Stomach smooth muscle (tissue), 2 donors: ENCODE measurements at regions not wholly inside any gene's neighbourhood (a gene's known extent, or its start where the extent isn't known, plus 50 kb on each side); places are given as distances from the start of the nearest gene placed in this dataset.

Experiments
- H3K27ac ChIP-seq: one replicate; pipeline ENCODE4 v1.7.0; 2013; ENCODE audit warnings: mild to moderate bottlenecking, low read length, inconsistent platforms
- H3K27me3 ChIP-seq, 2 donors: one replicate each; pipeline ENCODE4 v1.7.0; 2013; ENCODE audit warnings: low read length in 2 of 2; ENCODE audit not compliant: insufficient read depth in 2 of 2, control insufficient read depth in 1 of 2
- H3K36me3 ChIP-seq, 2 donors: one replicate each; pipeline ENCODE4 v1.7.0; 2013; ENCODE audit warnings: low read length in 2 of 2; ENCODE audit not compliant: control insufficient read depth in 2 of 2, insufficient read depth in 2 of 2
- H3K4me1 ChIP-seq: one replicate; pipeline ENCODE4 v1.7.0; 2013; ENCODE audit warnings: low read length; ENCODE audit not compliant: control insufficient read depth, insufficient read depth
- H3K4me3 ChIP-seq, 2 donors: one replicate each; pipeline ENCODE4 v1.7.0; 2013; ENCODE audit warnings: low read length in 2 of 2
- H3K9ac ChIP-seq, 2 donors: one replicate each; pipeline ENCODE4 v1.7.0; 2013; ENCODE audit warnings: low read length in 2 of 2, mild to moderate bottlenecking in 1 of 2
- H3K9me3 ChIP-seq, 2 donors: one replicate each; pipeline ENCODE4 v1.7.0; 2013; ENCODE audit warnings: low read length in 2 of 2; ENCODE audit not compliant: control insufficient read depth in 2 of 2
- donor health status: healthy.
- donor health status: Pancreatic carcinoma.

- Histone ChIP-seq H3K27ac (no peak overlapping the region), H3K36me3 (no peaks in the 10 kb centered on the region), H3K9me3 (peaks cover 0 to 6% of the 10 kb centered on the region in 2 donors), H3K9ac (no peak overlapping the region), H3K4me3 (no peak overlapping the region), H3K4me1 (no peaks in the 10 kb centered on the region), H3K27me3 (no peaks in the 10 kb centered on the region)
Observed at GRCh38 chr7:142365410-142365842, 107.6 kb upstream of the PRSS58 start.

GRCh38 chr7:142364551-142364950 lies 106.7 kb upstream of the PRSS58 start:
- no peak overlapping the region for H3K27ac ChIP-seq

GRCh38 chr7:142362349-142362748 lies 104.5 kb upstream of the PRSS58 start:
- Histone ChIP-seq H3K4me3 (no peak overlapping the region), H3K36me3 (no peaks in the 10 kb centered on the region), H3K27me3 (no peaks in the 10 kb centered on the region), H3K4me1 (no peaks in the 10 kb centered on the region), H3K27ac (no peak overlapping the region), H3K9me3 (no peaks in the 10 kb centered on the region), H3K9ac (no peak overlapping the region)

More at GRCh38 chr7:142364551-142364950, 106.7 kb upstream of the PRSS58 start:
- Histone ChIP-seq H3K9me3 (peaks cover 0 to 6% of the 10 kb centered on the region in 2 donors), H3K4me1 (no peaks in the 10 kb centered on the region), H3K4me3 (no peak overlapping the region), H3K27me3 (no peaks in the 10 kb centered on the region), H3K9ac (no peak overlapping the region), H3K36me3 (no peaks in the 10 kb centered on the region)

- no peak overlapping the region for H3K27ac ChIP-seq
- H3K4me1 ChIP-seq = no peaks in the 10 kb centered on the region
Observed at GRCh38 chr7:142359694-142360279, 101.9 kb upstream of the PRSS58 start.

GRCh38 chr7:142357953-142358520 lies 100.2 kb upstream of the PRSS58 start:
- H3K27me3 ChIP-seq = no peaks in the 10 kb centered on the region
- H3K9ac ChIP-seq = no peak overlapping the region
- H3K4me1 ChIP-seq = no peaks in the 10 kb centered on the region
- H3K36me3 ChIP-seq = no peaks in the 10 kb centered on the region
- H3K9me3 ChIP-seq = no peaks in the 10 kb centered on the region
- no peak overlapping the region for H3K27ac ChIP-seq
- H3K4me3 ChIP-seq = no peak overlapping the region

More at GRCh38 chr7:142359694-142360279, 101.9 kb upstream of the PRSS58 start:
- no peaks in the 10 kb centered on the region for H3K9me3 ChIP-seq
- no peaks in the 10 kb centered on the region for H3K27me3 ChIP-seq
- H3K36me3 ChIP-seq = no peaks in the 10 kb centered on the region
- no peak overlapping the region for H3K9ac ChIP-seq
- H3K4me3 ChIP-seq = no peak overlapping the region

DNA sequence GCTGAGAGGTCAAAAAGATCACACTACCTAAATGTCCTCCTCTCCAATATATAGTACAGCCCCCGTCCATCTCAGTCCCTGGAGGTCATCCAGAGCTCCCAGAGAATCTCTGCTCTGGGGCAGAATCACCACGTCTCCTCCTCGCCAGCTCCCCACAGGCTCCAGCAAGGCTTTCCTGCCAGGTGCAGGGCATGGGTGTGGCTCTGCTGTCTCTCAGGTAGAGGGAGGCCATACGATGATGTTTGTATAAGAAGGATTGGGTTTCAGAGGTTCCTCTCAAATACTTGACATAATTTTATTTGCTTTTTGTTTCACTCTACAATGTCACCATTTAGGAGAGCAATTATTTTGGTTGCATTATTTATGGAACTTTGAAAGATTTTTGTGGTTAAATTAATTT lies 98.3 kb upstream of the PRSS58 start:
- H3K27me3 ChIP-seq = no peaks in the 10 kb centered on the region
- H3K4me1 ChIP-seq = no peaks in the 10 kb centered on the region
- H3K36me3 ChIP-seq = no peaks in the 10 kb centered on the region
- no peaks in the 10 kb centered on the region for H3K9me3 ChIP-seq
- H3K4me3 ChIP-seq = no peak overlapping the region
- no peak overlapping the region for H3K27ac ChIP-seq
- no peak overlapping the region for H3K9ac ChIP-seq

DNA sequence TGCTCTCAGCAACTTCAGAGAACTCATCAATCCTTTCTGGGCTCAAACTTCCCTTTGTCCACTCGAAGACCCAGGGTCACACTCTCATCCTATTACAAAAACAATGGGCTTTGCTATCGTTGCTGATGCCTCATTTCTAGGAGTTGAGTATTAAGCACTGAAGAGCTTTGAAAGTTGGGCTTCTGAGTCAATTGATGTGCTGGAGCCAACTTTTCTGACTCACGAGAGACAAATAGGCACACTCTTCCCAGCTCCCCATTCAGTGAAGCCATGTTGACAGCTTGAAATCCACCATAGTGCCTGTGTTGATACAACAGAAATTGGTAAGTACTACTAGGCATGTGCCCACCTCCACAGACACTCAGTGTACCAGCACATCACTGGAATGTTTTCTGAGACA lies 97.5 kb upstream of the PRSS58 start:
- Histone ChIP-seq H3K9me3 (no peaks in the 10 kb centered on the region), H3K4me1 (no peaks in the 10 kb centered on the region), H3K4me3 (no peak overlapping the region), H3K36me3 (no peaks in the 10 kb centered on the region), H3K27me3 (peaks cover 0 to 3% of the 10 kb centered on the region in 2 donors), H3K27ac (no peak overlapping the region), H3K9ac (no peak overlapping the region)

DNA sequence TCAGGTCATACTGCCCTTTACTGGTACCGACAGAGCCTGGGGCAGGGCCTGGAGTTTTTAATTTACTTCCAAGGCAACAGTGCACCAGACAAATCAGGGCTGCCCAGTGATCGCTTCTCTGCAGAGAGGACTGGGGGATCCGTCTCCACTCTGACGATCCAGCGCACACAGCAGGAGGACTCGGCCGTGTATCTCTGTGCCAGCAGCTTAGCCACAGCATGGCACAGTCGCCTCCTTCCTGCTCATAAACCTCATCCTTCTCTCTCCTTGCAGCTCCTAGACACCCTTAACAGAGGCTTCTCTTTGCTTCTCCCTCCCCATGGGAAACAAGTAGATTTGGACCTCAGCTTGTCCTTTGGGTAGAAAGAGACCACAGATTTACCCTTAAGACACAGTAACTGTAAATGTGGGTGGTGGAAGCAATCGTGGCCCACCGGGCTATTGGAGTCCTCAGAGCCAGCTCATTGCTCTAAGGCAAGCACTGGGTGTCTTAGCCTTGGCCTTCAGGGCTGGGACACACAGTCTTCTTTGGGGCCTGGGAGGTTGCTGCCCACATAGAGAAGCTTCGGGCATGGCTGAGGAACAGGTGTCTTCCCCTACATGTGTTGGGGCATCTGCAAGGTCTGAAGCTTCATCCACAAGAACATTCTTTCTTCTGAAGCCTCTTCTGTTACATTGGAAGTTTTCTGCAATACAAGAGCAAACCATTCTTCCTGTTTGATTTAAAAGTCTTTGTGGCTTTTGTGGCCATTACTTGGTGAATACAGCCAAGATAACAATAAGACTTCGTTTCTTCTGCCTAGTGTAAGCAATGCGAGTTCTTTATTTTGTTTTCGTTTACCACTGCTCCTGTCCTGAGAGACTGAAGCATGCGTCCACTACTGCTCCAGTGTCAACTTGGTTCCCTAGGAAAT lies 95.5 kb upstream of the PRSS58 start:
- H3K4me3 ChIP-seq = no peak overlapping the region
- no peaks in the 10 kb centered on the region for H3K36me3 ChIP-seq
- H3K27me3 ChIP-seq = peaks cover 0 to 16% of the 10 kb centered on the region in 2 donors
- no peak overlapping the region for H3K9ac ChIP-seq
- H3K9me3 ChIP-seq = no peaks in the 10 kb centered on the region
- H3K27ac ChIP-seq = no peak overlapping the region
- H3K4me1 ChIP-seq = no peaks in the 10 kb centered on the region

- Histone ChIP-seq H3K4me1 (no peaks in the 10 kb centered on the region), H3K36me3 (no peaks in the 10 kb centered on the region), H3K27me3 (peaks cover 0 to 16% of the 10 kb centered on the region in 2 donors), H3K27ac (no peak overlapping the region), H3K9me3 (peaks cover 0 to 2% of the 10 kb centered on the region in 2 donors), H3K4me3 (no peak overlapping the region), H3K9ac (no peak overlapping the region)
Observed at GRCh38 chr7:142352543-142352942, 94.7 kb upstream of the PRSS58 start.

GRCh38 chr7:142351145-142351544 lies 93.3 kb upstream of the PRSS58 start:
- H3K27me3 ChIP-seq = peaks cover 0 to 19% of the 10 kb centered on the region in 2 donors
- H3K36me3 ChIP-seq = no peaks in the 10 kb centered on the region
- H3K9me3 ChIP-seq = peaks cover 0 to 4% of the 10 kb centered on the region in 2 donors
- no peak overlapping the region for H3K4me3 ChIP-seq
- H3K9ac ChIP-seq = no peak overlapping the region
- H3K4me1 ChIP-seq = no peaks in the 10 kb centered on the region
- H3K27ac ChIP-seq = no peak overlapping the region
